ENCODE measurements at regions not wholly inside any gene's neighbourhood (a gene's known extent, or its start where the extent isn't known, plus 50 kb on each side); places are given as distances from the start of the nearest gene placed in this dataset.
A peak's percentile ranks its signal among the peaks of the same experiment; 100 is the strongest.

DNA sequence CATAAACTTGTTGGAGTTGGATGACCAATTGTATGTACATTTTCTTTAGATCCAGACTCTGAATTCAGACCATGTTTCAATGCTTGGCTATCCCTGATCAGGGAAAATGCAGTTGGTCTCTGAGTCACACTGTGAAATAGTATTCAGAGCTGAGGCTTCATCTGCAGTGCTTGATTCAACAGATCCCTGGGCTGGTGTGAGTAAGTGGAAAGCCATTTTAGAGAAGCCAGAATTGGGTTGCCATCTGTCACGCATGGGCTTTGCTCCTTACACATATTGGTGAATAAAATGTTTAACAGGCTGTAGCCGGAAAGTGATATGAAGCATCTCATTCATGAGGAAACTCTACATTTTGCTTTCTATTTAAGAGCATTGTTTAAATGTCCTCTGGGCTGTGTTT lies 50.0 kb upstream of the ACYP2 start:
- H3K4me3 ChIP-seq (ENCODE audit: control insufficient read depth, low read depth, low read length) = no peak overlapping the region
- TF ChIP-seq, protein P1, sequence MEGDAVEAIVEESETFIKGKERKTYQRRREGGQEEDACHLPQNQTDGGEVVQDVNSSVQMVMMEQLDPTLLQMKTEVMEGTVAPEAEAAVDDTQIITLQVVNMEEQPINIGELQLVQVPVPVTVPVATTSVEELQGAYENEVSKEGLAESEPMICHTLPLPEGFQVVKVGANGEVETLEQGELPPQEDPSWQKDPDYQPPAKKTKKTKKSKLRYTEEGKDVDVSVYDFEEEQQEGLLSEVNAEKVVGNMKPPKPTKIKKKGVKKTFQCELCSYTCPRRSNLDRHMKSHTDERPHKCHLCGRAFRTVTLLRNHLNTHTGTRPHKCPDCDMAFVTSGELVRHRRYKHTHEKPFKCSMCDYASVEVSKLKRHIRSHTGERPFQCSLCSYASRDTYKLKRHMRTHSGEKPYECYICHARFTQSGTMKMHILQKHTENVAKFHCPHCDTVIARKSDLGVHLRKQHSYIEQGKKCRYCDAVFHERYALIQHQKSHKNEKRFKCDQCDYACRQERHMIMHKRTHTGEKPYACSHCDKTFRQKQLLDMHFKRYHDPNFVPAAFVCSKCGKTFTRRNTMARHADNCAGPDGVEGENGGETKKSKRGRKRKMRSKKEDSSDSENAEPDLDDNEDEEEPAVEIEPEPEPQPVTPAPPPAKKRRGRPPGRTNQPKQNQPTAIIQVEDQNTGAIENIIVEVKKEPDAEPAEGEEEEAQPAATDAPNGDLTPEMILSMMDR (conservative IDR thresholded peaks at IDR 0.05; ENCODE audit: control insufficient read depth, insufficient read depth, low read depth, low read length) = no peak

DNA sequence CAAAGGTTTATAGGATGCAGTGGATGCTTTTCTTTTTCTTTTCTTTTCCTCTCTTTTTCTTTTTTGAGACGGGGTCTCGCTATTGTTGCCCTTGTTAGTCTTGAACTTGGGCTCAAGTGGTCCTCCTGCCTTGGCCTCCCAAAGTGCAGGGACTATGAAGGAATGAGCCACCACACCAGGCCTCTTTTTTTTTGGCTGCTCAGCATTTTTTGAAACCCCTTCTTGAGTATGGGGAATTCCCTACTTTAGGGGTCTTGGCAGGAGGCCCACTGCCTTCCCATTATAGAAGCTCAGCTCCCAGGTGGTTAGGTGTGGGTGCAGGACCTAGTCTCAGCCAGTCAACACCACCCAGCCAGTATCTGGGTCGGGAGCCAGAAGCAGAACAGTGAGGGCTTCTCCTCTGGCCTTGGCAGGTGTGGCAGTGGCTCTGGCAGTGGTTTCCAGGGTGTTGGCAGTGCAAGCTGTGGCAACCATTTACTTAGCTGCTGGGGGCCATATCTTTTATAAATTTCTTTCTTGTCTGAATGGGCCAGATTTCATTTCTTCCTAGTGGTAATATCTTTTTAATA lies 51.4 kb upstream of the ACYP2 start:
- H3K4me3 ChIP-seq (ENCODE audit: control insufficient read depth, low read depth, low read length) = no peak overlapping the region
- TF ChIP-seq, protein P1 (conservative IDR thresholded peaks at IDR 0.05; ENCODE audit: control insufficient read depth, insufficient read depth, low read depth, low read length) = no peak
- DNase-seq (ENCODE audit: low read depth) = no peak

More for the DNA sequence above, 50.0 kb upstream of the ACYP2 start:
- DNase-seq (ENCODE audit: low read depth) = peak; percentile 89

DNA sequence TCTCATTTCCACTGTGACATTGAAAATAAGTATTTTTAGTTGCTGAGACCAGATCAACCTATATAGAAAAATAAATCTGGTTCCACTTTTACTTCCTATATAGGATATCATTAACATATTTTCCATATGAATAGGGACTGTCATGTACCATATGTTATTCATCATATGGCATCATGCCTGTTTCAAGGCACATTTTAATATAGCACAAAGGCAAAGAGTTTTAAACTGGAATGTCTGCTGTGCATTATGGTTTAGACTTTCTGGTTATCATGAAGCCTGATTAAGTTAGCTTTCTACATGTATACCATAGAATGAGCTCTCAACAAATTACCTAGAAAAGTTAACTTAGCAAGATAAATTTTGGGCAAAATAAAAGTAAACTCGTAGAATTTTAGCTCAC lies 53.0 kb upstream of the ACYP2 start:
- no peak overlapping the region for H3K4me3 ChIP-seq (ENCODE audit: control insufficient read depth, low read depth, low read length)
- no peak for DNase-seq (ENCODE audit: low read depth)
- TF ChIP-seq, protein P1 (conservative IDR thresholded peaks at IDR 0.05; ENCODE audit: control insufficient read depth, insufficient read depth, low read depth, low read length) = no peak

DNA sequence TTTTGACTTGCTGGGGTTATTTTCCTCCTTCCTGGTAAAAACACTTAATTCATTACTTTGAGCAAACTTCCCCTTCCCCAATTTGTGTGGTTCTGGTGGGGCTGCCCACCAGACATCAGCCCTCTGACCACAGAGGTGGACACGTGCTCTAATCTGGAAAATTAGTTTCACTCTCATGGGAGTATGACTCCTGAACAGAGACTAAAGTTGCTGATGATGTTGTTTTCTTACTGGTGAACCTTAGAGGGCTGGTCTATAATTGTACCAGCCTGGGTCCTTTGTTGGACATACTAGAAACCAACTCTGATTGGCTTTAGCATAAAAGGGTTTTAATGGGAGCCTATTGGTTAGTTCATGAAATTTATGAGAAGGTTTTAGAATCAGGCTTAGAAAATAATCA lies 54.1 kb upstream of the ACYP2 start:
- no peak overlapping the region for H3K4me3 ChIP-seq (ENCODE audit: control insufficient read depth, low read depth, low read length)
- TF ChIP-seq, protein P1 (conservative IDR thresholded peaks at IDR 0.05; ENCODE audit: control insufficient read depth, insufficient read depth, low read depth, low read length) = no peak
- no peak for DNase-seq (ENCODE audit: low read depth)

DNA sequence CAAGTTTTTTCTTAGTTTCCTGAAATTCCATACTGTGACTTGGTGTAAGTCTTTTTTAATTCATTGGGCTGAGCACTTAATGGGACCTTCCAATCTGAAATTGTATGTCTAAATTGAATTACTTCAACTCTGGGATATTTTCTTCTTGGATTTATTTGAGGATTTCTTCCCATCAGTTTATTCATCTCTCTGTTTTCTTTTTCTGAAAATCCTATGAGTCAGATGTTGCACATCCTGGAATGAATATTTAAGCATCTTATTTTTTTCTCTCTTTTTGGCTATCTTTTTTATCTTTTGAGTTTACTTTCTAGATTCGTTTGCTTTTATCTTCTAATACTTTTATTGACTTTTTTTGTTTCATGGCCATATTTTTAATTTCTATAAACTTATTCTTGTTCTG lies 55.4 kb upstream of the ACYP2 start:
- TF ChIP-seq, protein P1 (conservative IDR thresholded peaks at IDR 0.05; ENCODE audit: control insufficient read depth, insufficient read depth, low read depth, low read length) = no peak
- peak; percentile 49 for DNase-seq (ENCODE audit: low read depth)
- H3K4me3 ChIP-seq (ENCODE audit: control insufficient read depth, low read depth, low read length) = no peak overlapping the region

DNA sequence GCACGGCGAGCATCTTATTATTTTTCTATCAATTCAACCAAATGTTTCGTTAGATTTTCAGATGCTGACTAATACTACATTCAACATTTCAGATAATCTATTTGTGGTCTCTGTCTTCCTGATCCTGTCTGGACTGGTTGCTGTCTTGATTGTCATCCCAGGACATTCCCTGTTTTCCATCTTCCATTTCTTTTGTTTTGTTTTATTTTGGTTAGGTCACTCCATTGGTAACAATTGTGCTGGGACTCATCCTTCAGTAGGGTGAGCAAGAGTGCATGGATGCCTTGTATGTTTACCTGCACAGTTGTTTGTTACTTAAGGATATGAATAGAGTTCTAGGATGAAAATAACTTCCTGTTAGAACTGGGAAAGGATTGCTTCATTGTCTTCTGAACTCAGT lies 55.9 kb upstream of the ACYP2 start:
- DNase-seq (ENCODE audit: low read depth) = peak; percentile 15
- TF ChIP-seq, protein P1 (conservative IDR thresholded peaks at IDR 0.05; ENCODE audit: control insufficient read depth, insufficient read depth, low read depth, low read length) = no peak
- no peak overlapping the region for H3K4me3 ChIP-seq (ENCODE audit: control insufficient read depth, low read depth, low read length)

DNA sequence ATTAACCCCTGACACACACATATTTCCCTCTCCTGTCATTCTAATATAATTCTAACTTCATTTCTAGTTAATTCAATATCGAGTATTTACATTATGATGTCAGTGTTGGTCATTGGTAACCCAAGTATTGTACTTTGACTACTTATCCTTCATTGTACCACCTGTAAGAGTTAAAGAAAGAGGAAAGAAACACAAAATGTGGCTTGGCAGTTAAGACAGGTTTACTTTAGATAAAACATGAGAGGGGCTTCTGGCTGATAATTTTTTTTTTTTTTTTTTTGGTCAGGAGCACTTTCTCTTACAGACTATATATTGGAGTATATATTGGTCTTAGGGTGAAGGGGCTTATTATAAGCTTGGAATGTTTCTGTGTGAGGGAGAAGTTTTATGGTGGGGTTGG lies 57.0 kb upstream of the ACYP2 start:
- TF ChIP-seq, protein P1 (conservative IDR thresholded peaks at IDR 0.05; ENCODE audit: control insufficient read depth, insufficient read depth, low read depth, low read length) = no peak
- DNase-seq (ENCODE audit: low read depth) = no peak

More for the DNA sequence above, 57.0 kb upstream of the ACYP2 start:
- no peak overlapping the region for H3K4me3 ChIP-seq (ENCODE audit: control insufficient read depth, low read depth, low read length)

Data from fibroblast of mammary gland (primary cell).